Activated CD4-positive, alpha-beta T cell treated with anti-CD3 and anti-CD28 coated beads for 48 hours (primary cell): ENCODE measurements at regions not wholly inside any gene's neighbourhood (a gene's known extent, or its start where the extent isn't known, plus 50 kb on each side); places are given as distances from the start of the nearest gene placed in this dataset.
A peak's percentile ranks its signal among the peaks of the same experiment; 100 is the strongest.

Experiments
- DNase-seq: peaks from one replicate; pipeline ENCODE4 v3.0.0-alpha.2; 2020

DNA sequence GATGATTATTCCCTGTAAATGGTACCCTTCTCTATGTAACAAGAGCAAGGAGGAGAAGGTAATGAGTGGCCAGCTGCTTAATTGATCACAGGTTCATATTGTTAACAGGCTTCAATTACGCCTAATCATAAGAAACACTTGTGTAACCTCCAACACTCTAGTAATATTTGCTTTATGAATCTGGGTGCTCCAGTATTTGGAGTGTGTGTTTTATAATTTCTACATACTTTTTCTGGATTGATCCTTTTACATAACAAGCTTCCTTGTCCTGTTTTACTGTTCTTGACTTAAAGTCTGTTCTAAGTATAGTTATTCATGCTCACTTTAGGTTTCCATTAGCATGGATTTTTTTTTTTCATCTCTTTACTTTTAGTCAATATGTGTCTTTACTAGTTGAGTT is 984.2 kb downstream of the AMY1C start:
- DNase-seq = no peak

- no peak for DNase-seq
Observed at GRCh38 chr1:104745875-104746274, 996.2 kb downstream of the AMY1C start.

DNA sequence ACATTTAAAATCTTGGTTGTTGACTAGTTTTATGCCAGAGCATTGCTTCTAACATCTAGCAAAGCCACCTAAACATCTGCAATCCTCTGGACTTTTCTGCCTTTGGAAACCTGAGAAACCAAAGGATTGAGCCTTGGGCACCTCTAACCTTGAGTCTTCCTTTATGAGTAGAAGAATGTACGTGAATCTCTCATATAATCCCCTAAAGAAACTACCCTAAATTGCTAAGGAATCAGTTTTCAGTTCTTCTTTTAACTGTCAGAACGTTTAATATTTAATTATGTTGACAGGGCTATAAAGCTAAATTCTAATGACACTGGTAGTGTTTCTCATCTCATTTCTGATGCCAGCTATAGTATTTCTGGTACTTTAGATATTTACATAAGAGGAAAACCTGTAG is 997.3 kb downstream of the AMY1C start:
- DNase-seq = no peak

DNA sequence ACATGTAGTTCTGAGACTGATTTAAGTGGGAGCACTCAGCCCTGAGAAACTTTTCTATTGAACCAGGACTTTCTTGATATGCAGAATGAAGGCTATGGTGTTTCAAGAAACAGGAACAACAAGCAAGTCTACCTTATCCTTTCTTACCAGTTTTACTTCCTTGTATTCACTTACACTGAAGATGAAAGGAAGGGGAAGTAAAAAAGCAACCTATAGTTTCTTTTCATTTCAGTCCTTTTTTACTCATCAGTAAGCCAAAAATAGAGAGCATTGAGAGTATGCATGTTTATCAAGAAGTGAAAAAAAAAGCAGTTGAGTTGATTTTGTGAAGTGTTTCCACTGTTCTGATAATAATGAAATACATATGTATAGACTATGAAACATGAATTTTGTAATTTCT is 1010.3 kb downstream of the AMY1C start:
- no peak for DNase-seq

GRCh38 chr1:104761961-104762570 is 1012.4 kb downstream of the AMY1C start:
- DNase-seq = no peak

DNA sequence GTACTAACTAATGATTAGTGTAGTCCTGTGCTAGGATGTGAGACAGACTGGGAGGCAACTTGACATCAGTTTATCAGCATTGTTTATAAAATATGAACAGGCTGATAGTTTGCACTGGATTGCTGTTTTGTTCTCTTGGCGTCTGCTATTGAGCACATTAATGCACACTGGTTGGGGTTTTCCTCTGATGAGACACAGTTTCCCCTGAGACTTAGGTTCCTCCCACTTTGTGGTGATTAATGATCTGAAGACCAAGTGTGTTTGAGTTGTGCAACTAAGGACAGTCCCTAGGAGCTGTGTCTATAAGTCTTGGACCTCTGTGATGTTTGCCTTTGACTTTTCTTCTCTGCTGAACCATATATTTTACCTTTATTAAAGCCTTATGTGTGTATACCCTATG is 1015.4 kb downstream of the AMY1C start:
- DNase-seq = no peak

GRCh38 chr1:104768466-104768865 is 1018.8 kb downstream of the AMY1C start:
- no peak for DNase-seq

- peak; percentile 2 for DNase-seq
Observed at GRCh38 chr1:104780470-104781078, 1030.9 kb downstream of the AMY1C start.

- no peak for DNase-seq
Observed at GRCh38 chr1:104785575-104786187, 1036.0 kb downstream of the AMY1C start.

DNA sequence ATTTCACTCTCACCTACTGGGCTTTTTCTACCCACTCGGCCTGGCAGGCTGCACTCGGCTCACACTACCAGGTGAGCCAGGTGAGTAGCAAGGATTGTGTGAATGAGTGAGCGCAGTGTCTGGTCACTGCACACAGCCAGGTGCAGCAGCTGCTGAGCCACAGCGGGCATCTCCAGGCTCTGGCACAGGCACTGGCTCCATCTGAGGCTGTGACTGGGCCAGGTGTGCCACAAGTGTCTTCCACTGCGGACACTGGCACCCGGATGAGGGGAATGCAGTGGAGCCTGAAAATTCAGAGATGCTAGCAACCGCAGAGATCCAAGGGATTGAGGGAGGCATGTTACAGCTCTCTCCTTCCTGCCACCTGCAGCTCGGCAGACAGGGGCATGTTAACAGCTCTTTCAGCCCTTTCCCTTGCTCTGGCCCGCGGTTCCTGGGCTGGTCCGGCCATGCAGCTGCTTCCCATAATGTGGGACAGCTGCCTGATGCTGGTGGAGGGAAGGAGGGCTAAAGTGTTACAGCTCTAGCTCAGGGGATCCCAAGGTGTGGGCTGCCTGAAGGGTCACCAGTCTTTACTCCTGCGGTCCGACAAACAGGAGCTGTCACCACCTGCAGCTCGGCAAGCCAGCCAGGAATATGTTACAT is 1038.3 kb downstream of the AMY1C start:
- no peak for DNase-seq

GRCh38 chr1:104791030-104791429 is 1041.3 kb downstream of the AMY1C start:
- DNase-seq = no peak

- DNase-seq = no peak
Observed at GRCh38 chr1:104794035-104794434, 1044.3 kb downstream of the AMY1C start.

- DNase-seq = no peak
Observed at GRCh38 chr1:104795931-104796330, 1046.2 kb downstream of the AMY1C start.

DNA sequence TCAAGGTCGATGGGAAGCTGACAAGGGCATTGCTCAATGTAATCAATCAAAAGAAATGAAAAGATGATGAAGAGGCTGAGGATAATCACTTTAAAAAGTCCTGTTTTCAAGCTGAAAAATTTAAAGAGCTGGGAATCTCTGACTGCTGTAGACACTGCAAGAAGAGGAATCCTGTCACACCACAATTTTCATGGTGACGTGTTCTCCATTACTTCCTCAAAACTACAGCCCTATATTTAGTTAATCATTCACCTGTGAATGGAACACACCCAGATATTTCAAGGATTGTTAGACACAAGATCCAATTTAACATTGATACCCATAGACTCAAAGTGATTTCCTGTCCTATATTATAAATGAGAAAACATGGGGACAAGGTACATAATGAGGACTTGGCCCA is 1048.3 kb downstream of the AMY1C start:
- DNase-seq = no peak

DNA sequence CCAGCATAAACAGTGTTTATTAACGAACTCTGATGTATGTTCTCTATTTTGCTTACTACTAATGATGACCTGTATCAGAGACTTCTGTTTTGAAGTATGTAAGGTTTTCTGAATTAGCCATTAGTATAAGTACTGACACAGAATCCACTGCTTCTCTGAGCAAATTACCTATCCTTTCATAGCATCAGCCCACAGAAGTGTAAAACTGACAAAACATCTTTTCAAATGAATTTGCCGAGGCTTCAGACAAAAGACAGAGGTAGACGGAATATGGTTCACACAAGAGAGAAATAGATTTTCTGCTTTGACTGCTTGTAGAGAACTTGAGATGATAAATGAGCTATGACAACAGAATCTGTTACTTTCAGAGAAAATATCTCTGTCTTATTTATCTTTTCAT is 1051.6 kb downstream of the AMY1C start:
- DNase-seq = no peak

GRCh38 chr1:104804147-104804546 is 1054.4 kb downstream of the AMY1C start:
- no peak for DNase-seq

- no peak for DNase-seq
Observed at GRCh38 chr1:104807590-104807989, 1057.9 kb downstream of the AMY1C start.

- DNase-seq = no peak
Observed at GRCh38 chr1:104825401-104825800, 1075.7 kb downstream of the AMY1C start.

- DNase-seq = no peak
Observed at GRCh38 chr1:104830534-104830933, 1080.8 kb downstream of the AMY1C start.

GRCh38 chr1:104852151-104852550 is 1102.5 kb downstream of the AMY1C start:
- DNase-seq = no peak

GRCh38 chr1:104853276-104853675 is 1103.6 kb downstream of the AMY1C start:
- no peak for DNase-seq

- DNase-seq = no peak
Observed at GRCh38 chr1:104854529-104854928, 1104.8 kb downstream of the AMY1C start.

- no peak for DNase-seq
Observed at GRCh38 chr1:104855550-104855949, 1105.9 kb downstream of the AMY1C start.

- no peak for DNase-seq
Observed at GRCh38 chr1:104856091-104856490, 1106.4 kb downstream of the AMY1C start.
